ENCODE measurements at regions not wholly inside any gene's neighbourhood (a gene's known extent, or its start where the extent isn't known, plus 50 kb on each side); places are given as distances from the start of the nearest gene placed in this dataset.

DNA sequence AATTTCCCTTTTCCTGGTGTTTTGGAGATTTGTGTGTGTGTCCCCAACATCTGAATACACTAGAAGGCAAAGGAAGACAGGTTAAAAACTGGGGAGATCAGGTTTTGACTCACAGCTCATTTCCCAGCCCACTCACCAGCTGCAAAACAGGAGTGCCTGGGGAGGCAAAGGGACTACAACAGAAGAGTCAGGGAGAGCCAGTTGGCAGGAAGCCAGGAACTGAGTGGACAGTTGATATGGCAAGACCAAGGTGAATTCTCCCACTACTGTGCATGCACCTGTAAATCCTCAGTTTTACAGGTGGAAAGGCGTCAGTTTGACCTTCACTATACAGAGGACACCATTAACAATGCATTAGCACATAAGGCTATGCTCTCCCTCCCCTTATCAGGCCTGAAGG, 901.5 kb upstream of the SEMA6D start:
- TF ChIP-seq EZH2 (IDR thresholded peaks at IDR 0.05; ENCODE audit: low read length, unreplicated experiment) (no peak), EZH2phosphoT487 (IDR thresholded peaks at IDR 0.05; ENCODE audit: borderline replicate concordance, low read length) (no peak)
- TF ChIP-seq, protein P1, sequence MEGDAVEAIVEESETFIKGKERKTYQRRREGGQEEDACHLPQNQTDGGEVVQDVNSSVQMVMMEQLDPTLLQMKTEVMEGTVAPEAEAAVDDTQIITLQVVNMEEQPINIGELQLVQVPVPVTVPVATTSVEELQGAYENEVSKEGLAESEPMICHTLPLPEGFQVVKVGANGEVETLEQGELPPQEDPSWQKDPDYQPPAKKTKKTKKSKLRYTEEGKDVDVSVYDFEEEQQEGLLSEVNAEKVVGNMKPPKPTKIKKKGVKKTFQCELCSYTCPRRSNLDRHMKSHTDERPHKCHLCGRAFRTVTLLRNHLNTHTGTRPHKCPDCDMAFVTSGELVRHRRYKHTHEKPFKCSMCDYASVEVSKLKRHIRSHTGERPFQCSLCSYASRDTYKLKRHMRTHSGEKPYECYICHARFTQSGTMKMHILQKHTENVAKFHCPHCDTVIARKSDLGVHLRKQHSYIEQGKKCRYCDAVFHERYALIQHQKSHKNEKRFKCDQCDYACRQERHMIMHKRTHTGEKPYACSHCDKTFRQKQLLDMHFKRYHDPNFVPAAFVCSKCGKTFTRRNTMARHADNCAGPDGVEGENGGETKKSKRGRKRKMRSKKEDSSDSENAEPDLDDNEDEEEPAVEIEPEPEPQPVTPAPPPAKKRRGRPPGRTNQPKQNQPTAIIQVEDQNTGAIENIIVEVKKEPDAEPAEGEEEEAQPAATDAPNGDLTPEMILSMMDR (conservative IDR thresholded peaks at IDR 0.05; ENCODE audit: low read depth, low read length), result no peak

Measured in PC-3 (cell line).